IMR-90 (cell line): ENCODE measurements at regions not wholly inside any gene's neighbourhood (a gene's known extent, or its start where the extent isn't known, plus 50 kb on each side); places are given as distances from the start of the nearest gene placed in this dataset.
"Not testable (repeated sequence)": the region's sequence is repeated elsewhere in the genome, so short reads cannot be mapped to it uniquely, and the experiment has no call there.

Source experiments
- ATAC-seq: fragments of 200-7000 bp; cut with Tn5 transposase; 2 replicates; pipeline ENCODE4 v1.9.1; 2020; ENCODE audit warnings: low read depth, mild to moderate bottlenecking, moderate library complexity
- BruUV-seq: library from RNA; stranded (reverse); fragments of 400-500 nt; replicated peaks from 2 replicates; lab custom pipeline; 2021; lab: Mats Ljungman, UMichigan
- CTCF ChIA-PET: fragments of 300-600 bp; formaldehyde crosslinking; extraction: SDS; loops from one replicate; lab custom pipeline; 2021; ENCODE audit warnings: antibody characterized with exemption; lab: Yijun Ruan, JAX
- POLR2A ChIA-PET: fragments of 300-600 bp; sonication (Branson Sonifier 250); formaldehyde crosslinking; loops from one replicate; lab custom pipeline; 2022; ENCODE audit warnings: antibody characterized with exemption; ENCODE audit not compliant: unreplicated experiment; lab: Charles Lee
- DNase-seq: peaks from one replicate; pipeline ENCODE4 v3.0.0; 2013
- H2AFZ ChIP-seq: replicated peaks from 2 replicates; pipeline ENCODE3; 2013; ENCODE audit warnings: low read length, mild to moderate bottlenecking; ENCODE audit not compliant: poor library complexity
- H2AK5ac ChIP-seq: 2 replicates; pipeline ENCODE4 v1.6.1; 2013; ENCODE audit warnings: low read depth, low read length, inconsistent platforms
- H2AK9ac ChIP-seq: replicated peaks from 2 replicates; pipeline ENCODE3; 2013; ENCODE audit warnings: mild to moderate bottlenecking, low read depth, low read length, moderate library complexity; ENCODE audit not compliant: poor library complexity
- H2BK120ac ChIP-seq: 2 replicates; pipeline ENCODE4 v1.6.1; 2013; ENCODE audit warnings: low read depth, low read length, inconsistent platforms
- H2BK15ac ChIP-seq: 3 replicates; pipeline ENCODE4 v1.6.1; 2013; ENCODE audit warnings: low read depth, low read length, inconsistent platforms
- H2BK20ac ChIP-seq: 2 replicates; pipeline ENCODE4 v1.6.1; 2013; ENCODE audit warnings: low read depth, mild to moderate bottlenecking, inconsistent platforms, low read length, moderate library complexity
- H2BK5ac ChIP-seq: 2 replicates; pipeline ENCODE4 v1.6.1; 2013; ENCODE audit warnings: mild to moderate bottlenecking, low read depth, low read length, inconsistent platforms; ENCODE audit not compliant: poor library complexity, severe bottlenecking
- H3K14ac ChIP-seq: replicated peaks from 2 replicates; pipeline ENCODE4 v1.6.1; 2013; ENCODE audit warnings: low read depth, low read length, inconsistent platforms
- H3K18ac ChIP-seq: 2 replicates; pipeline ENCODE4 v1.6.1; 2013; ENCODE audit warnings: low read depth, low read length, control low read depth
- H3K23ac ChIP-seq: 2 replicates; pipeline ENCODE4 v1.6.1; 2013; ENCODE audit warnings: low read depth, low read length, inconsistent platforms
- H3K27ac ChIP-seq: 2 replicates; pipeline ENCODE4 v1.5.1; 2013; ENCODE audit warnings: mild to moderate bottlenecking, control low read depth, low read length; ENCODE audit not compliant: insufficient read depth
- H3K27me3 ChIP-seq: 2 replicates; pipeline ENCODE4 v1.6.1; 2013; ENCODE audit warnings: low read length; ENCODE audit not compliant: control insufficient read depth, insufficient read depth
- H3K36me3 ChIP-seq: 2 replicates; pipeline ENCODE4 v1.6.1; 2013; ENCODE audit warnings: low read length, mixed read lengths; ENCODE audit not compliant: control insufficient read depth, insufficient read depth
- H3K4ac ChIP-seq: 2 replicates; pipeline ENCODE4 v1.6.1; 2013; ENCODE audit warnings: low read depth, low read length, inconsistent platforms
- H3K4me1 ChIP-seq: 2 replicates; pipeline ENCODE4 v1.6.1; 2013; ENCODE audit warnings: low read length, mixed read lengths; ENCODE audit not compliant: control insufficient read depth, insufficient read depth
- H3K4me2 ChIP-seq: 2 replicates; pipeline ENCODE4 v1.6.1; 2013; ENCODE audit warnings: low read depth, mild to moderate bottlenecking, control low read depth, low read length, moderate library complexity
- H3K4me3 ChIP-seq: 2 replicates; pipeline ENCODE4 v1.5.1; 2013; ENCODE audit warnings: low read depth, mild to moderate bottlenecking, control low read depth, low read length, moderate library complexity; ENCODE audit not compliant: insufficient read depth
- H3K56ac ChIP-seq: 2 replicates; pipeline ENCODE4 v1.6.1; 2013; ENCODE audit warnings: low read length, inconsistent platforms; ENCODE audit not compliant: insufficient read depth; ENCODE audit errors: extremely low read depth
- H3K79me1 ChIP-seq, 2 experiments: 2 replicates each; pipeline ENCODE4 v1.6.1; 2013; ENCODE audit warnings: low read length in 2 of 2, inconsistent platforms in 1 of 2, low read depth in 1 of 2
- H3K9ac ChIP-seq: 2 replicates; pipeline ENCODE4 v1.6.1; 2013; ENCODE audit warnings: low read depth, low read length, control low read depth
- H3K9me1 ChIP-seq: 2 replicates; pipeline ENCODE4 v1.6.1; 2013; ENCODE audit warnings: low read length, inconsistent platforms; ENCODE audit not compliant: insufficient read depth
- H3K9me3 ChIP-seq: 2 replicates; pipeline ENCODE4 v1.6.1; 2013; ENCODE audit warnings: low read length; ENCODE audit not compliant: control insufficient read depth, insufficient read depth
- H4K20me1 ChIP-seq: 2 replicates; pipeline ENCODE4 v1.6.1; 2013; ENCODE audit warnings: low read length, inconsistent platforms; ENCODE audit not compliant: insufficient read depth
- H4K5ac ChIP-seq: 2 replicates; pipeline ENCODE4 v1.6.1; 2013; ENCODE audit warnings: mild to moderate bottlenecking, low read depth, low read length, control low read depth
- H4K8ac ChIP-seq, 2 experiments: 2 replicates each; pipeline ENCODE4 v1.6.1; 2013; ENCODE audit warnings: low read depth in 2 of 2, low read length in 2 of 2, control low read depth in 1 of 2, inconsistent platforms in 1 of 2
- H4K91ac ChIP-seq: 2 replicates; pipeline ENCODE4 v1.6.1; 2013; ENCODE audit warnings: low read depth, low read length, inconsistent platforms; ENCODE audit not compliant: insufficient read depth
- WGBS, 2 experiments: methylation state at CpG; one replicate each; pipeline versions ENCODE4 v1.1.5 to v1.1.7; 2013; ENCODE audit warnings: missing lambda C conversion rate in 2 of 2; ENCODE audit not compliant: insufficient read length in 1 of 2; ENCODE audit errors: extremely low coverage in 2 of 2; 5-methylcytosine and 5-hydroxymethylcytosine counted together
- dilution Hi-C: fragments of 300-500 bp; cut with HindIII; formaldehyde crosslinking; loops from one replicate; pipeline ENCODE4 v1.14.3; 2018; ENCODE audit warnings: low sequenced_read_pairs; ENCODE audit not compliant: unreplicated experiment
- in situ Hi-C: fragments of 300-500 bp; cut with MboI; formaldehyde crosslinking; loops from 3 replicates; pipeline ENCODE4 v1.14.3; 2019; ENCODE audit warnings: low sequenced_read_pairs, inconsistent platforms, mixed read lengths
- intact Hi-C: fragments of 100-400 bp; cut with micrococcal nuclease; formaldehyde crosslinking; loops from 2 replicates; pipeline ENCODE4 v1.10.0; 2022

- dilution Hi-C loops, H3K27me3 ChIP-seq, BruUV-seq, in situ Hi-C loops, H2BK5ac ChIP-seq, H3K79me1 ChIP-seq, H2AFZ ChIP-seq, H3K4ac ChIP-seq, DNase-seq, H4K20me1 ChIP-seq, H2BK120ac ChIP-seq, H3K9me1 ChIP-seq, ATAC-seq, H4K8ac ChIP-seq, H3K36me3 ChIP-seq, H4K91ac ChIP-seq, H3K9ac ChIP-seq, H2BK20ac ChIP-seq, H3K14ac ChIP-seq, H2AK9ac ChIP-seq, H4K5ac ChIP-seq, H3K56ac ChIP-seq, H2AK5ac ChIP-seq, H3K4me1 ChIP-seq, H3K9me3 ChIP-seq, H3K27ac ChIP-seq, H3K23ac ChIP-seq, POLR2A ChIA-PET, intact Hi-C loops, H3K4me2 ChIP-seq, H3K18ac ChIP-seq, CTCF ChIA-PET, H2BK15ac ChIP-seq, H3K4me3 ChIP-seq: not testable (repeated sequence)
- WGBS, 2 experiments: no CpG with 5 or more reads among the region's 5 CpGs
Observed at GRCh38 chr9:85861882-85862281, 79.1 kb upstream of the NAA35 start.
